ENCODE measurements at regions not wholly inside any gene's neighbourhood (a gene's known extent, or its start where the extent isn't known, plus 50 kb on each side); places are given as distances from the start of the nearest gene placed in this dataset.

DNA sequence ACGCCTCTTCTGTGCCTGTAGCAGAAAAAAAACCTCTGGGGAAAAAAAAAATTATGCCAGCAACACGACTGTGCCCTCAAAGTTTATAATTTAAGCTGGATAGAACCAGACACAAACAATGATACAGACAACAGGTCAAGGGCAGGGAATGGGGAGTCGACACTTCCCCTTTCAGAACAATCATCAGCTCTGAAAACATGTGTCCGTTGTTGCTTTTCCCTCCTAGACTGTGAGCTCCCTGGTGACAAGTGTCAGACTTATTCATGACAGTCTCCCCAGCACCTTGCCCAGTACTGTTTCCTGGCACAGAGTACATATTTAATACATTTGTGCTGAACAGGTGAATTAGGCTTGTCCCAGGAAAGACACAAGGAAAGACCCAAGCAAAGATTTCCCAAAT, 178.3 kb downstream of the SOX9 start:
- TF ChIP-seq, protein P1, sequence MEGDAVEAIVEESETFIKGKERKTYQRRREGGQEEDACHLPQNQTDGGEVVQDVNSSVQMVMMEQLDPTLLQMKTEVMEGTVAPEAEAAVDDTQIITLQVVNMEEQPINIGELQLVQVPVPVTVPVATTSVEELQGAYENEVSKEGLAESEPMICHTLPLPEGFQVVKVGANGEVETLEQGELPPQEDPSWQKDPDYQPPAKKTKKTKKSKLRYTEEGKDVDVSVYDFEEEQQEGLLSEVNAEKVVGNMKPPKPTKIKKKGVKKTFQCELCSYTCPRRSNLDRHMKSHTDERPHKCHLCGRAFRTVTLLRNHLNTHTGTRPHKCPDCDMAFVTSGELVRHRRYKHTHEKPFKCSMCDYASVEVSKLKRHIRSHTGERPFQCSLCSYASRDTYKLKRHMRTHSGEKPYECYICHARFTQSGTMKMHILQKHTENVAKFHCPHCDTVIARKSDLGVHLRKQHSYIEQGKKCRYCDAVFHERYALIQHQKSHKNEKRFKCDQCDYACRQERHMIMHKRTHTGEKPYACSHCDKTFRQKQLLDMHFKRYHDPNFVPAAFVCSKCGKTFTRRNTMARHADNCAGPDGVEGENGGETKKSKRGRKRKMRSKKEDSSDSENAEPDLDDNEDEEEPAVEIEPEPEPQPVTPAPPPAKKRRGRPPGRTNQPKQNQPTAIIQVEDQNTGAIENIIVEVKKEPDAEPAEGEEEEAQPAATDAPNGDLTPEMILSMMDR (IDR thresholded peaks at IDR 0.05): no peak
- no peak for TF ChIP-seq POLR2A (IDR thresholded peaks at IDR 0.05)
